Kidney (tissue), 13 donors: ENCODE measurements at regions not wholly inside any gene's neighbourhood (a gene's known extent, or its start where the extent isn't known, plus 50 kb on each side); places are given as distances from the start of the nearest gene placed in this dataset.
"Not testable (repeated sequence)": the region's sequence is repeated elsewhere in the genome, so short reads cannot be mapped to it uniquely, and the experiment has no call there.

Experiments used
- DNase-seq, 5 donors: peaks; one replicate each; pipeline ENCODE4 v3.0.0-alpha.2; 2013 to 2020
- FAIRE-seq: peaks from 2 replicates; lab custom pipeline; 2012; peaks lifted over from hg19 to GRCh38; lab: Jason Lieb, UNC
- H3K27ac ChIP-seq, 2 donors: one replicate each; pipeline ENCODE4 v1.7.0; 2013; ENCODE audit warnings: low read depth in 2 of 2, low read length in 2 of 2, inconsistent platforms in 1 of 2
- H3K27me3 ChIP-seq: one replicate; pipeline ENCODE4 v1.7.1; 2013; ENCODE audit warnings: low read length, inconsistent platforms; ENCODE audit not compliant: control insufficient read depth, insufficient read depth
- H3K36me3 ChIP-seq, 3 donors: one replicate each; pipeline versions ENCODE4 v1.7.0 to v1.7.1; 2013; ENCODE audit warnings: low read length in 3 of 3, control low read depth in 1 of 3, inconsistent platforms in 1 of 3; ENCODE audit not compliant: insufficient read depth in 3 of 3, control insufficient read depth in 2 of 3
- H3K4me1 ChIP-seq, 3 donors: one replicate each; pipeline versions ENCODE4 v1.7.0 to v1.7.1; 2013; ENCODE audit warnings: low read length in 3 of 3, inconsistent platforms in 1 of 3, low read depth in 1 of 3; ENCODE audit not compliant: control insufficient read depth in 2 of 3, insufficient read depth in 2 of 3
- H3K4me3 ChIP-seq, 3 donors: one replicate each; pipeline versions ENCODE4 v1.7.0 to v1.8.1; 2013; ENCODE audit warnings: low read length in 3 of 3, control low read depth in 1 of 3, inconsistent platforms in 1 of 3
- H3K9ac ChIP-seq, 3 donors: one replicate each; pipeline versions ENCODE4 v1.7.0 to v1.7.1; 2013; ENCODE audit warnings: low read length in 3 of 3, control low read depth in 1 of 3, inconsistent platforms in 1 of 3
- H3K9me3 ChIP-seq, 3 donors: one replicate each; pipeline versions ENCODE4 v1.7.0 to v1.7.1; 2013; ENCODE audit warnings: low read length in 3 of 3, control low read depth in 1 of 3, inconsistent platforms in 1 of 3; ENCODE audit not compliant: control insufficient read depth in 2 of 3, insufficient read depth in 1 of 3
- CTCF ChIP-seq: IDR thresholded peaks from 3 replicates; pipeline ENCODE4 v1.5.1; 2012; ENCODE audit warnings: mild to moderate bottlenecking, moderate library complexity, borderline replicate concordance; ENCODE audit not compliant: insufficient read depth; ENCODE audit errors: extremely low read depth
- intact Hi-C: fragments of 100-400 bp; cut with DNase I; formaldehyde crosslinking; loops from one replicate; pipeline ENCODE4 v1.11.1; 2022
- donor health status: control.
- donor health status: control.
- donor health status: control.
- donor health status: control.
- donor health status: control.
- donor health status: DM: yes; HTN: yes; CAD: no.
- donor health status: Normal renal cell carcinoma (clear cell type).

- intact Hi-C loops = no loop called here
- Histone ChIP-seq H3K27me3 (no peaks in the 10 kb centered on the region), H3K36me3 (no peaks in the 10 kb centered on the region), H3K4me1 (no peaks in the 10 kb centered on the region), H3K4me3 (no peak overlapping the region), H3K9me3 (no peaks in the 10 kb centered on the region), H3K27ac (no peak overlapping the region), H3K9ac (no peak overlapping the region)
- FAIRE-seq (no peak), DNase-seq (no peak)
- no peak for TF ChIP-seq CTCF
These were observed 256.1 kb upstream of the PTBP2 start for GRCh38 chr1:96465441-96465840.

- no peak overlapping the region for H3K27ac ChIP-seq
- no peaks in the 10 kb centered on the region for H3K9me3 ChIP-seq
- DNase-seq = no peak
- no peak for TF ChIP-seq CTCF
- no peak overlapping the region for H3K4me3 ChIP-seq
- no peak overlapping the region for H3K9ac ChIP-seq
- intact Hi-C loops = no loop called here
- H3K4me1 ChIP-seq = no peaks in the 10 kb centered on the region
- no peak for FAIRE-seq
- no peaks in the 10 kb centered on the region for H3K27me3 ChIP-seq
- no peaks in the 10 kb centered on the region for H3K36me3 ChIP-seq
These were observed 254.7 kb upstream of the PTBP2 start for GRCh38 chr1:96466842-96467241.

GRCh38 chr1:96469726-96470125 lies 251.9 kb upstream of the PTBP2 start:
- not testable (repeated sequence) for DNase-seq

GRCh38 chr1:96472471-96472870 lies 249.1 kb upstream of the PTBP2 start:
- Histone ChIP-seq H3K27ac (no peak overlapping the region), H3K4me3 (no peak overlapping the region), H3K9me3 (no peaks in the 10 kb centered on the region), H3K27me3 (no peaks in the 10 kb centered on the region), H3K9ac (no peak overlapping the region), H3K4me1 (no peaks in the 10 kb centered on the region), H3K36me3 (no peaks in the 10 kb centered on the region)
- DNase-seq = no peak
- no peak for TF ChIP-seq CTCF
- intact Hi-C loops = no loop called here
- FAIRE-seq = no peak

More at GRCh38 chr1:96469726-96470125, 251.9 kb upstream of the PTBP2 start:
- H3K9ac ChIP-seq, H3K27me3 ChIP-seq, H3K9me3 ChIP-seq, FAIRE-seq, H3K4me1 ChIP-seq, intact Hi-C loops, H3K27ac ChIP-seq, H3K4me3 ChIP-seq, H3K36me3 ChIP-seq: not testable (repeated sequence)
